Stimulated activated CD8-positive, alpha-beta memory T cell treated with anti-CD3 and anti-CD28 coated beads, Interleukin-15, amount 100 ng/mL, for 1 hour (primary cell): ENCODE measurements at regions not wholly inside any gene's neighbourhood (a gene's known extent, or its start where the extent isn't known, plus 50 kb on each side); places are given as distances from the start of the nearest gene placed in this dataset.
"Not testable (repeated sequence)": the region's sequence is repeated elsewhere in the genome, so short reads cannot be mapped to it uniquely, and the experiment has no call there.

Source experiments
- DNase-seq: peaks from one replicate; pipeline ENCODE4 v3.0.0-alpha.2; 2020; ENCODE audit warnings: low read depth

DNA sequence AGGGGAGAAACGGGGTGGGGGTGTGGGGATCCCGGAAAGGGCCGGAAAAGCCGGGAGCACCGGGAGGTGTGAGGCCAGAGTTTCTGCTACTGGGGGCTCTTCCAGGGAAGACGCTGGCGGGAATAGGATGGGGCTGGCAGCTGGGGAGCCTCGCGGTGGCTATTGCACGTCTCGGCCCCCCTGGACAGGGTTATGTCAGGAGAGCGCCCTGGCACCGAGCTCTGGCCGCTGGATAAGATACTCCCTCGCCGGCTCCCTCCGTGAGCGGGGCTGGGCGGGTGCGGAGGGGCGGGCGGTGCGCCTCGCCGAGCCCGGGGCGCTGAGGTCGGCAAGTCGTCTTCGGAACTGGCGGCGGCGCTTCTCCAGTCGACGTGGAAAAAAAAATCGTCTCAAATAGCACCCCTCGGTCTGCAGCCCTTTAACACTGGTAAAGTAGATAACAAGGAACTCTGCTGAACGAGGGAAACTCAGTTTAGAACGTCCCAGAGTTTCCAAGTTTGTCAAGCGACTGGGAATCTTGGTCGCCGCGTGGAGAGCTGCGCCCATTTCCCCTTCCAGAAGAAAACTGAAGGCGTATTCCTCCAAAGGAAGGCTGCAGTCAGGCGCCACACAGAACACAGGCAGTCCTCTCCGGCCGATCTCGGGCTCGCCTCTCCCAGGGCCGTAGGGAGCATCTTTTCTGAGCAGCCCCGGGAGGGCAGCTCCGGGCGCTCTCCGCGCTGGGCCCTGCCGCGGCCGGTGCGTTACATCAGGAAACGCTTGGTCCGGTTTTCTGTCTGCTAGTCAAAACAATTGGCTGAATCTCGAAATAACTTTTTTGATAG, 115.1 kb downstream of the KCNRG start:
- no peak for DNase-seq

- DNase-seq: no peak
These were observed 117.0 kb downstream of the KCNRG start for GRCh38 chr13:50131920-50132903.

DNA sequence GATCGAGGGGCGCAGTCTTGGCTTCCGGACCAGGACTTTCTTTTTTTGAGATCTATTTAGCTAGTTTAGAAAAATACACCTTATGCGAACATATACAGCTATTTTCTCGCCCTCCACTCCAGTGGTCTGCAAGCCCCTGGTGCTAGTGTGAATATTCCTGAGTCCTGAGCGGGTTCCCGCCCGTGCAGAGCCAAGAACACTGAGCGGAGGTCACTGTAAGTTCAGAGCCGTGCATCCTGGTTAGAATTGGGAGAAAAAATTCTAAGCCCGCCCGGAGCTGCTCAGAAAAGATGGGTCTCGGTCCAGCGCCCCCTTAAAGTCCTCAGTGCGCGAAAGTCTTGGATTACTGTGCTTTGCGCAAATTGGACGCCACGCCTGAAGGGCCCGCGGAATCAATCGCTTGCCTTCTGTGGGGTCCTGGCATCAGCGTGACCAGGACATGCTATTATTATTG, 117.7 kb downstream of the KCNRG start:
- DNase-seq: no peak

DNA sequence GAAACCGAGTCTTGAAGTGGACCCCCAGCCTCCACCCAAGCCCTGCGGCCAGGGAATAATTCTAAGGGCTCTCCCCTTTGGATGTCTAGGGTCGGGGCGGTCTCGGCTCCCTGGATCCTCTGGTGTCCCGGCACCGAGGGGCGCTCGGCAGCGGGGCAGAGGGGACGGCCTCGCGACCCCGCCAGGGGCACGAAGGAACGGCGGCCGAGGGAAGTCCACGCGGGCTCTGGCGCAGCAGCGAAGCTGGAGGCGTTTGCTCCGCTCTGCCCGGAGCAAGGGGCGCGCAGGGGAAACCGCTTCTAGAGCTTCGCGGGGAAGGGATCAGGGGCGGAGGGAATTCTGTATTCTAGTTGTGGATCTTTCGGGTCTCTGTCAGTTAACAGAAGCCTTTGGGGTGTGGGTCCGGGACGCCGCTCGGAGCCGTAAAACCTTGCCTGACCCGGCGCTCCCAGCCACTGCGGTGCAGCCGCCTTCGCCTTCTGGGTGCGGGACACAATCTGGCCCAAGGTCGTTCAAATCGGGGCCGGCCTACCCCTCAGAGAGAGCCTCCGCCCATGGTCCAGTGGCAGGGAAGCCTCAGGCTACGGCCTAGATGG, 118.2 kb downstream of the KCNRG start:
- DNase-seq: no peak

DNA sequence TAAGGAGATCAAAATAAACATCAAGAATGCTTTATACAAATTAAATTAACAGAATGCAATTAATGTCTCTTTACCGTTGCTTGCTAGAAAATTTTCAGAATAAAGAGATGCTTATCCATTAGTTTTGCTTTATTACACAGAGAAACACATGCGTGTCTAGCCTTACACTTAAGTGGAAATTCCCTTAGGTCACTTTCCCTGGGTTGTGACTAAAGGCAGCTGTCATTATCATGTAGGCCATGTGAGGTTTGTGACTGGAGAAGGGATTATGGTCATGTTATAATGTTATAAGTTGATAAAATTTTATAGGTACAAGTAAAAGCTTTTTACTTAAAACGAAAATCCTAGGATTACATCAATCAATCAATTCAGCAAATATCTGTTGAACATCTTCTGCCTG, 121.0 kb downstream of the KCNRG start:
- no peak for DNase-seq

GRCh38 chr13:50136678-50137077, 121.4 kb downstream of the KCNRG start:
- DNase-seq: no peak

DNA sequence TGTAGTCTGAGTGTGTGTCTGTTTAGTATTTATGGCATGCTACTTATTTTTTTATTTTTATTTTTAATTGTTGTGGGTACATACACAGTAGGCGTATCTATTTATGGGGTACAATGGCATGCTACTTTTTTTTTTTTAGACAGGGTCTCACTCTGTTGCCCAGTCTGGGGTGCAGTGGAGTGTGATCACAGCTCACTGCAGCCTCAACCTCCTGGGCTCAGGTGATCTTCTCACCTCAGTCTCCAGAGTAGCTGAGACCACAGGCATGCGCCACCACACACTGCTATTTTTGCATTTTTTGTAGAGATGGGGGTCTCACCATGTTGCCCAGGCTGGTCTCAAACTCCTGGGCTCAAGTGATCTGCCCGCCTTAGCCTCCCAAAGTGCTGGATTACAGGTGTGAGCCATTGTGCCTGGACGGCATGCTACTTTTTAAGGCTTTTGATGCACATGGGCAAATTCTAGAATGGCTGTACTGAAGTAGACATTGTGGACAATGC, 124.2 kb downstream of the KCNRG start:
- not testable (repeated sequence) for DNase-seq

DNA sequence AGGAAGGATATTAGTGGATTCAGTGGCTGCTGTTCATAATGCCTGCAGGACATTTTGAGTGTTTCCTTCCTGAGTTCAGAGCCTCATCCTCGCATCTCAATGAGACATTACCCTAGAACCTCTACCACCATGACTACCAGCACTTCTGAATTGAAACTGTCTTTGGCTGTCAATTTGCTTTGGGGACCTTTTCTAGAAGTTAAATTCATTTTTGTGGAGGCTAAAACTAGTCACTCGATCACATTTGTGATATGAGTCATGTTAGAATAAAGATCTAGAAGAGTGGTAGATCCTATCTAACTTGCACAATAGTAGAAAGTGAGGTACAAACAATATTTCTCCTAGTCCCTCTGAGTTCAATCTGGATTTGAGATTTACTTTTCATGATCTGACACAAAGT, 124.9 kb downstream of the KCNRG start:
- DNase-seq: no peak

GRCh38 chr13:50140581-50141374, 125.5 kb downstream of the KCNRG start:
- no peak for DNase-seq

DNA sequence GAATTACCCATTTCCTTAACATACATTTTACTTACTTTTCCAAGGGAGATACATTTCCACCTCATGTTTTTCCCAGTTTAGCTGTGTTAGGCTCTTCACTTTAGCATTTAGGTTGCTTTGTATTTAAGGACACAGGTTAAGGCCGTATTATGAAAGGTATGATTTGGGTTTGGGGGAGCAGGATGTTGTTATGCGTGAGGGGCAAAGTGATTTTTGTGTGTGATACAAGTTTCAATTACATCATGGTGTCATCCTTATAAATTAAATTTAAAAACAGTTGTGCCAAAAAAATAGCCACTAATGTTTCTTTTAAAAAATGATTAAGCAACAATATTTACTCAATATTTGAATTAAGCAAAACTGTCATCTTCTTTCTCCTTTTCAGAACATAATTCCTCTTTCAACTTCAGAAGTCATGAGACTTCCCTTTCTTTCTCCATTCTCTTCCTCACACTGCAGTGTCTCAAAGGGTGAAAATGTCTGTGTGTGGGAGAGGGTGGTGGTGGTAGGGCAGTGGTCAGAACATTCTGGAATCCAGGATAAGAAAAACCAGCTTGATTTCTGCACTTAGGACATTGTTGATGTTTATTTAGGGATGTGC, 126.2 kb downstream of the KCNRG start:
- no peak for DNase-seq

DNA sequence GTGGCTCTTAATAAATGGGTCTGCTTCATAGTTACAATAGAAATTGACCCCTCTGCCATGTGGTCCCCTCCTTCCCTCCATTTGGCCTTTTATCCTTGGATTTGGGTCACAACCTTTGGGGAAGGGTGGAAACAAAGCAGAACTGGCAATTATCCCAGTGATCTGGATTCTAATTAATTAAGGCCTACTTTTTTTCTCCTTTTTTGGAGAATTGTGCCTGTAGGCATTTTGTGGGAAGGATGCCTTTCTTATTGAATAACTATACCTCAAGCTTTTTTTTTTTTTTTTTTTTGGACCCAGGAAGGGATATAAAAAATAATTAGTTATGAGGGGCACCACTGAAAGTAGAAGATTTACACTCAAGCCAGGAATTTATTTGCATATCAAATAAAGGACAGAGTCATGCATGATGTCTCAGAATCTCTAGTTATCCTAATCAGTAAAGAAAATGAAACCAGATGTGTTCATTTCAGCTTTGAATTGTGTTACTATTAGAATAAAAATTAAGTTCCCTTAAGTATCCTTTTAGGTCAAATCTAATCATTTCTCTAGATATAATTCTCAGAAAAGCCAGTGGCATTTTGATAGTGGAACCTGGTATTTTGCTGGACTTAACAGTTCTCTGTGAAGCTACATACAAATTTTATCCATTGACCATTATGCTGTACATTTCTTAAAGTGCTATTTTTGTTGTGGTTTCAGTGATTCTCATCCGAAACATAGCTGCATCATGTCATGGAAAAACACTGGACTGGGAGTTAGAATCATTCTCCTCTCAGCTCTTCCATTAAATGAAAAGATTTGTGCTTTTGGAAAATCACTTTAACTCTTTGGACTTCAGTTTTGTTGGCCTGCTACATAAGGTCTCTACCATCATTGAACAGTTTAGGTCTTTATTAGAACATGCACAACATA, 129.3 kb downstream of the KCNRG start:
- no peak for DNase-seq

- DNase-seq: no peak
These were observed 134.0 kb downstream of the KCNRG start for GRCh38 chr13:50149214-50149613.

DNA sequence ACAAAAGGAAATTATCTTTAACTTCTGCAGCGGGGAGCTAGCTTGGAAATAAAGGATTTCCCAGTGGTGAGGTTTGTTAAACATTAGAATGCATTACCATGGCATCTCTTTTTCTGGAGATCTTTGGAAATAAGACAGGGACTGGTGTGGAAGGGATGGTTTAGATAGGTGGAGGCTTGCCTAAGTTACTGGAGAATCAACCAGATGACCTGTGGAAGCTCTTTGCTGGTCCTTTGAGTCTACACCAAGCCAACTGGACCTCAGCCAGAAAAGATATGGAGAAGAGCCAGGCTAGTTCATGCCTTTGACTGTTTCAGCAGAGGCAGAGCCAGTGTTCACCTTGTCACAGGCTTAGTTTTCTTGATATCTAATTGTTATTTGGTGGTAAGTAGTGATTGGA, 134.7 kb downstream of the KCNRG start:
- DNase-seq: no peak

DNA sequence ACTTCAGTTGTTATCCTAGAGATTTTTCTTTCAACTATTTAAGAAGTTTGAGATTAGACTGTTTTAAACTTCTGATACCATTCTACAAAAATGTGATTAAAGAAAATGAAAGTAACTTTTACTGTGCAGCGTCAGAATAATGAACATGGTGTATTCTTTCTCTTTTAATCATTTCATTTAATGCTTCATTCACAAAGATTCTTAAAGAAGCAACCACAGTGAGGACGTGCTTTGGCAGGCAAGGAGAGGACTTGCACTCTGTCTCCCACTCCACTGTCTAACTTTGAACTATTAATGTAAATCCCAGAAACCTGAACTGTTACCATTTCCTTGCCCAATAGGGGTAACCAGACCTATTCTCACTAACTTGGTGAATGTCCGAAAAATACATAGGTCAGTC, 137.0 kb downstream of the KCNRG start:
- no peak for DNase-seq

DNA sequence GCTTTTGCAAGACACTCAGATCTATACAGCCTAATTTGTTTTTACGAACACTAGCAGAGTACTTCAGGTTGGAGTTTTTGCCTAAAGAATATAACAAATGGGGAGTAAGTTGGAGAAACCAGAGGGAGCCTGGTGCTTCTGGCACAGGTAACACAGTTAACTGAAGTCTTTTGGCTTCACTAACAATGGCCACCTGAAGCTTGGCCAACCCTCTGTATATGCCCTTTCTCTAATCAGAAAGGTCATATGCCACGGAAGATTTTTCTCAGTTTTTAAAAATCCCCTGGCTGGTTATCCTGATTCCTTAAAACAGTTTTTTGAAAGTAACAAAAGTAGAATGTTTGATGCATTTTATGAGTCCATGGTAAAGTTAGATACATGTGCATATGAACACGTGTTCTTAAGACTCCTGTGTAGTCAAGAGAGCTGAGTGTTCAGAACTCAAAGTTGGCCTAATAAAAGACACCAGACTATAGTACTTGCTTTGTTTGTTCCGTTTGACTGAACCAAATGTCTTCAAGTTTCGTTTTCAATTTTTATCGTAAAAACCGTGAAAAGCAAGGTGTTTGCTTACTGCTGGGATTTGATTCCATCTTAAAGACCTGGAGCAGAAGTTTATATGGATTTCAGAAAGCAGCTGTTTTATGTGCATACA, 137.5 kb downstream of the KCNRG start:
- DNase-seq: no peak

DNA sequence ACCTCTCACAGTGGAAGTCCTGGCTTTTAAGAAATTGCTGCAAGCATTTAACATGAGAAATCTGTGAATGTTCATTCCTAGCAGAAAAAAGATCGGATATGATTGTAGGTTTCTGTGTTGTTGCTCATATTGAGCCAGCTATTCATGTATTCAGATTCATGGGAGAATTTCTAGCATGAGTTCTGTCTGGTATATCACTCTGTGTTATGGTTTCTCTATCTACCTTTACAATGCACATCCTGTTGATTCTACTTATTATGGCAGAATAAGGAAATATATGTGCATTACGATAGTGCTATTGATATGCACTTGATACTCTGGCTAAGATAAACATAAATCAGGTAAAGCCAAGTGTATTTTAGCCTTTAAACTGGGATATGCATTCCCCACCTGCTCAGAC, 138.2 kb downstream of the KCNRG start:
- no peak for DNase-seq

DNA sequence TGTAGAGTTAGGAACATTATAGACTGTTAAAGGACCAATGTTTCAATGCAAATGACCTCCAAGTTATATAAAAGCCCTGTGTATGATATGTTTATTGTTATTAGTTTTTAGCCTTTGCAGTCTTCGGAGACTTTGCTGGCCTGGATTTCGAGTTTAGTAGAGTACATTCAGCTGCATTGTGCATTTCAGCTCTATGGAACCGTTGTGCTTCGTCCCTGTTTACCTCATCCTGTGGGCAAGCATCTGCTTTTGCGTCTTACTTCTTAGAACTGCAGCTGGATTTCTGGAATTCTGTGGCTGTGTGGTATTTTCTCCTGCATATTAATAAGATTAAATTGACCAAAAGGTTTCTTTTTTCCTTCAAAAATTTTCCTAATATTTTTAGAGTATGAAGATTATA, 138.6 kb downstream of the KCNRG start:
- no peak for DNase-seq

DNA sequence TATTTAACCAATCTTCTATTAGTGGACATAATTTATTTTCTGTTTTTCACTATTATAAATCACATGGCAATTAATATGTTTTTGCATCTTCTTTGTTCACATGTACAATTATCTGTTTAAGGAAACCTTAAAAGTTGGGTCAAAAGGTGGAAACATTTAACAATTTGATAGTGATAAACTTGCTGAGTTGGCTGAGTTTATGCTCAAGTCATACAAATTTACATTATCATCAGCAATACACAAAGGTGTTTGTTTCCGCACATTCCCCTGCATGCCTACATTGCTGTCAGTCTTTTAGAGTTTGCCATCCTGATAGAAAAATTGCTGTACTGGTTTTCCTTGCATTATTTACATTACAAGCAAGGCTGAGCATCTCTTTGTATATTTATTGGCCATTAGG, 139.5 kb downstream of the KCNRG start:
- DNase-seq: no peak

- no peak for DNase-seq
These were observed 140.9 kb downstream of the KCNRG start for GRCh38 chr13:50156140-50156539.
